ENCODE measurements at regions not wholly inside any gene's neighbourhood (a gene's known extent, or its start where the extent isn't known, plus 50 kb on each side); places are given as distances from the start of the nearest gene placed in this dataset.
A peak's percentile ranks its signal among the peaks of the same experiment; 100 is the strongest.

DNA sequence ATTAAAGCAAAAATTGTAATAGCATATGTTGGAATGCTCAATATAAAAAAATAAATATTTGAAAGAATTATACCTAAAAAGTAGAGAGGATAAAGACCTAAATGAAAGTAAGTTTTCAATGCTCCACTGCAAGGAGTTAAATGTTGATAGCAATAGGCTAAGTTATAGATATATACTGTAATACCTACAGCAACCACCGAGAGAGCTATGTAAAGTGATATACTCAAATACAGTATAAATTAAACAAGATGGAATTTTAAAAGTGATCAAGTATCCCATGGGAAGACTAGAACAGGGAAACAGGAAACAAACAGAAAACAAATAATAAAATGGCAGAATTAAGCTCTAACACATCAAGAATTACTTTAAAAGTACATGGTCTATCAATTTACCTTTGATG lies 73.9 kb downstream of the CASP3 start:
- no peak overlapping the region for H3K4me3 ChIP-seq (ENCODE audit: low read depth, low read length)
- H3K9ac ChIP-seq (ENCODE audit: low read depth, low read length), result no peak overlapping the region
- H3K27me3 ChIP-seq (ENCODE audit: control insufficient read depth, insufficient read depth, low read length), result no peaks in the 10 kb centered on the region
- no peaks in the 10 kb centered on the region for H3K4me1 ChIP-seq (ENCODE audit: control insufficient read depth, insufficient read depth, low read length)
- H3K9me3 ChIP-seq (ENCODE audit: control insufficient read depth, insufficient read depth, low read length), result no peaks in the 10 kb centered on the region
- no peaks in the 10 kb centered on the region for H3K36me3 ChIP-seq (ENCODE audit: control insufficient read depth, insufficient read depth, low read length)

DNA sequence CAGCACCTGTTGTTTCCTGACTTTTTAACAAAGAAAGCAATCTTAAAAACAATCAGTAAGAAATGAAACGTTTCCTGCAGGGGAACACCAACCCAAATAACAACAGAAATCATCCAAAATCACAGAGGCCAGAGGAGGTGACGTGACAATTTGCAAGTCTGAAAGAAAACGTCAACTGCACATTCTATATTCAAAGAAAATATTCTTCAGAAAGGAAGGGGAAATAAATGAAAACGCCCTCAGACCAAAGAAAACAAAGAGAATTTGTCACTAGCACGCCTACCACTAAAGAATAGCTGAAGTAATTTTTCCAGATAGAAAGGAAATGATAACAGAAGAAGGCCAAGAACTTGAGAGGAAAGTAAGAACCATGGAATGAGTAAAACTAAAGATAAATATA lies 74.4 kb downstream of the CASP3 start:
- H3K27me3 ChIP-seq (ENCODE audit: control insufficient read depth, insufficient read depth, low read length), result no peaks in the 10 kb centered on the region
- H3K9ac ChIP-seq (ENCODE audit: low read depth, low read length), result no peak overlapping the region
- H3K4me3 ChIP-seq (ENCODE audit: low read depth, low read length), result no peak overlapping the region
- no peaks in the 10 kb centered on the region for H3K9me3 ChIP-seq (ENCODE audit: control insufficient read depth, insufficient read depth, low read length)
- H3K4me1 ChIP-seq (ENCODE audit: control insufficient read depth, insufficient read depth, low read length), result no peaks in the 10 kb centered on the region
- no peaks in the 10 kb centered on the region for H3K36me3 ChIP-seq (ENCODE audit: control insufficient read depth, insufficient read depth, low read length)

DNA sequence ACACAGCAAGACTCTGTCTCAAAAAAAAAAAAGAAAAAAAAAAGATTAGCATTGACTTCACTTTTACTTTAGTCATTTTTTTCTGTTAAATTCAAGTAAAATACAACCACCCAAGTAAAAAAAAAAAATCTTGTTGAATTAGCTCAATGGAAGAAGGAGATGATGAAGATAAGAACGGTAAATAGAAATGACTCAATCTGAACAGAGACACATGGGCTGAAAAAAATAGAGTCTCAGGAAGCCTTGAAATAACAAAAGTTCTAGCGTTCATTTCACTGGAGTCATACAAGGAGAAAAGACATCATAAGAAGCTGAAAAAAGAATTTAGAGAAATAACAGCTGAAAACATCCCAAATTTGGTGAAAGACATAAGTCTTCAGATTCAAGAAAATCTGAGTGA lies 75.5 kb downstream of the CASP3 start:
- no peaks in the 10 kb centered on the region for H3K36me3 ChIP-seq (ENCODE audit: control insufficient read depth, insufficient read depth, low read length)
- H3K4me1 ChIP-seq (ENCODE audit: control insufficient read depth, insufficient read depth, low read length), result no peaks in the 10 kb centered on the region
- no peak overlapping the region for H3K9ac ChIP-seq (ENCODE audit: low read depth, low read length)
- no peak overlapping the region for H3K4me3 ChIP-seq (ENCODE audit: low read depth, low read length)
- H3K27me3 ChIP-seq (ENCODE audit: control insufficient read depth, insufficient read depth, low read length), result no peaks in the 10 kb centered on the region
- no peaks in the 10 kb centered on the region for H3K9me3 ChIP-seq (ENCODE audit: control insufficient read depth, insufficient read depth, low read length)

DNA sequence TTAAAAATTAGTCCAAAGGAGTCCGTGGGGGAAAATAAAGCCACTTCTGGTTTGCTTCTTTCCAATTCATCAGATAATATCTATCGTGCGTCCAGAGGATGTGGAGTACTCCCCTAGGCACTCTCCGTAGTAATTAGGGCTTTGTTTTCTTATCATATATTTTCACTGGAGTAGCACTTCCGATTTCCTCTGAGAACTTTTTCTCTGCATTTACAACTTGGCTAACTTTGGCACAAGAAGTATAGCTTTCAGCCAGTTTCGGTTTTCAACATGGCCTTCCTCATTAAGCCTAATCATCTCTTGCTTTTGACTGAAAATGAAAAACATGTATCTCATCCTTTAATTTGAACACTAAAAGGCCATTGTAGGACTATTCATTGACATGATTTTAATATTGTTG lies 80.5 kb downstream of the CASP3 start:
- no peaks in the 10 kb centered on the region for H3K9me3 ChIP-seq (ENCODE audit: control insufficient read depth, insufficient read depth, low read length)
- no peaks in the 10 kb centered on the region for H3K36me3 ChIP-seq (ENCODE audit: control insufficient read depth, insufficient read depth, low read length)
- no peaks in the 10 kb centered on the region for H3K4me1 ChIP-seq (ENCODE audit: control insufficient read depth, insufficient read depth, low read length)
- no peak overlapping the region for H3K9ac ChIP-seq (ENCODE audit: low read depth, low read length)
- H3K27me3 ChIP-seq (ENCODE audit: control insufficient read depth, insufficient read depth, low read length), result no peaks in the 10 kb centered on the region
- no peak overlapping the region for H3K4me3 ChIP-seq (ENCODE audit: low read depth, low read length)

DNA sequence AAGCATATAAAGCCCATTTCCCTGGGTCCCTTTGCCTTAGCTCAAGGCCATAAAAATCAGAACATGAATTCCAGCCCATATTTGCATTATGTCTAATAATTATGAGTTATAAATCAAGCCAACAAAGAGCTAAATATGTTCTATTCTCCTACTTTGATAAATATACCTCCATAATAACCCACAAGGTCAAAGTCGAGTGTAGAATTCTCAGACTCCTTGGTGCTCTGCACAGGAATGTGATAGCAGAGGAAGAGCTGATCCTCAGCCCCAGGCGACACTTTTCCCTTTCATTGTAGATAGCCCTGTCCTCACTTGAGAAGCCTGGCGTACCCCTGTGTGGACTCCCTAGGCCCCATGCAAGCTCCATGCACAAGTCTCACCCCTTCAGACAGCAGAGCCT lies 85.6 kb downstream of the CASP3 start:
- H3K36me3 ChIP-seq (ENCODE audit: control insufficient read depth, insufficient read depth, low read length), result no peaks in the 10 kb centered on the region
- H3K9me3 ChIP-seq (ENCODE audit: control insufficient read depth, insufficient read depth, low read length), result no peaks in the 10 kb centered on the region
- no peak overlapping the region for H3K4me3 ChIP-seq (ENCODE audit: low read depth, low read length)
- no peaks in the 10 kb centered on the region for H3K27me3 ChIP-seq (ENCODE audit: control insufficient read depth, insufficient read depth, low read length)
- no peaks in the 10 kb centered on the region for H3K4me1 ChIP-seq (ENCODE audit: control insufficient read depth, insufficient read depth, low read length)
- no peak overlapping the region for H3K9ac ChIP-seq (ENCODE audit: low read depth, low read length)

DNA sequence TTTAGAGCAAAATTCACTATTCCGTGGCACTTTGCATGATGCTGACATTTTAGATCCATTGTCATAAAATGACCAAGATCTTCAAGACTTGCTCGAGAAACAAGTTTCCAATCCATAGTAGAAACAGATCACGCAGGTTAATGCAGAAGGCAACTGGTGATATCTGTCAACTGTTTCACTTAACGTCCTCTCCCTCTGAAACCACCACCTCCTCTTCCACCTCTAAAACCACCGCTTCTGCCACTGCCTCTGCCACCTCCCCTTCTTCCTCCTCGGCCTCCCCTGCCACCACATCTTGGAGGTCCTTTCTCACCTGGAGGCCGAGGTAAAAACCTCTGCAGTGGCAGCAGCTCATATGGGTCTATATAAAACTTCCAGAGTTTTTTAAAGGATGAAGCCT lies 84.6 kb upstream of the IRF2 start:
- Histone ChIP-seq H3K27me3 (ENCODE audit: control insufficient read depth, insufficient read depth, low read length) (no peaks in the 10 kb centered on the region), H3K9me3 (ENCODE audit: control insufficient read depth, insufficient read depth, low read length) (no peaks in the 10 kb centered on the region), H3K4me1 (ENCODE audit: control insufficient read depth, insufficient read depth, low read length) (no peaks in the 10 kb centered on the region), H3K9ac (ENCODE audit: low read depth, low read length) (no peak overlapping the region), H3K4me3 (ENCODE audit: low read depth, low read length) (no peak overlapping the region), H3K36me3 (ENCODE audit: control insufficient read depth, insufficient read depth, low read length) (no peaks in the 10 kb centered on the region)

DNA sequence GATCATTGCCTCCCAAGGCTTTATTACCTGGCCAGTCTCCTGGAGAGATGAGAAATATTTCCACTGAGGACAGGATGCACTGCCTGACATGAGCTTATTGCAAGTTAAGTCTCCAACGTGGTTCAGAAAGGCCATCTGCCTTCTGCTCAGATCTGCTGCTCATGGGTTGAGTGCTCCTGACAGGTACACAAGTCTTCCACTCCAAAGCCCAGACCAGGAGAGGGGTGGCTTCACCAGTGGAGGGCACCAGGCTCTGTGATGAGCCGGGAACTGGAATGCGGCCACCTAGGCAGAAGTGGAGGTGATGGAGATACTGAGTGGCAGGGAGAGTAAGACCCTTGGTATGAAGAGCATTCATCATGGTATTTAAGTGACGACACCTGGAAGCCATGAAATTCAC lies 79.5 kb upstream of the IRF2 start:
- Histone ChIP-seq H3K4me1 (ENCODE audit: control insufficient read depth, insufficient read depth, low read length) (no peaks in the 10 kb centered on the region), H3K27me3 (ENCODE audit: control insufficient read depth, insufficient read depth, low read length) (no peaks in the 10 kb centered on the region), H3K4me3 (ENCODE audit: low read depth, low read length) (no peak overlapping the region), H3K9ac (ENCODE audit: low read depth, low read length) (no peak overlapping the region), H3K9me3 (ENCODE audit: control insufficient read depth, insufficient read depth, low read length) (no peaks in the 10 kb centered on the region), H3K36me3 (ENCODE audit: control insufficient read depth, insufficient read depth, low read length) (no peaks in the 10 kb centered on the region)

DNA sequence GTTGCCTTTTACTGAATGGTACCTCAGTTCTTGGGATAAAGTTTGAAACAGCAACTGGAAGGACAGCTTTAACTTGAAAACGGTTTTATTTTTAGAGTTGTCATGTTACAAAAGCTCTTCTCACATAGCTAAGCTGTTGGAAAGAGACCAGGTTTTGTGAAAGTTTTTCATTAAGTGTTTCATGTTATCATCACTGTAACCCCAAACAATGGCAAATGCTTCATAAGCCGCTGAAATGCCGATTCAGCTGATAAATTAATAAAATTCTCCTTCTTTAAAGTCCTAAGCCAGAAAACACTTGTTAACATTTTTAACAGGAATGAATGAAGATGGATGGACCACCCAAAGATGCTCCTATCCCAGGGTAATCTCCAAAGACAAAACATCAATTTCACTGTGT lies 76.1 kb upstream of the IRF2 start:
- no peaks in the 10 kb centered on the region for H3K36me3 ChIP-seq (ENCODE audit: control insufficient read depth, insufficient read depth, low read length)
- no peak overlapping the region for H3K9ac ChIP-seq (ENCODE audit: low read depth, low read length)
- no peak overlapping the region for H3K4me3 ChIP-seq (ENCODE audit: low read depth, low read length)
- no peaks in the 10 kb centered on the region for H3K4me1 ChIP-seq (ENCODE audit: control insufficient read depth, insufficient read depth, low read length)
- no peaks in the 10 kb centered on the region for H3K27me3 ChIP-seq (ENCODE audit: control insufficient read depth, insufficient read depth, low read length)
- H3K9me3 ChIP-seq (ENCODE audit: control insufficient read depth, insufficient read depth, low read length), result no peaks in the 10 kb centered on the region

DNA sequence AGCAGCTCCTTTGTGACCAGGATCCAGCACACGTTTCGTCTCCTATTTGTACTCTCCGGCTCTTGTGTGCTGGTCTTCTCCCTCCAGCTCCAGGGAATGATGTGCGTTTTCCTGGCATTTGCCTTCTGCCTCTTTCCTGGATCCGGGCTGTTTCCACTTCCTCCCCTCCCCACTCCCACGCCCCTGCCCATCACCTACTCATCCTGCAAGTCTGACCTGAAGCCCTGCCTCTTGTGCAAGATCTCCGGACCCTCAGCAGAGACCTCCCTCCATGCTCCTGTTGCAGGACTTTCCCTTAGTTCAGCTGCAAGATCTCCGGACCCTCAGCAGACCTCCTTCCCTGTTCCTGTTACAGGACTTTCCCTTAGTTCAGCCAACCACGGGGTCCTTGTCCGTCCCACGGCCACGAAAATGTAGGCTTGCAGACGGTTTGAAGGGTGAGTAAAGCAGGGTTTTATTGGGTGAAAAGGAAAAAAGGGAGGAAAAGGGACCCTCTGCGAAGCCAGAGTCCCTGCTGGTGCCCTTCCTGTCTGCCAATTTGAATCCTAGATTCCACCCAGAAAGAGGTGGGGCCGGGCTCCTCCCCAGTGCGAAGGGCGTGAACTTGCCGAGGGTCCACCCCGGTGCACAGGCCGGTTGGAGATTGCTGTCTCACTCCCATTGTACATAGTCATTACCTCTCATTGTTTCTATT lies 74.4 kb upstream of the IRF2 start:
- Histone ChIP-seq H3K36me3 (ENCODE audit: control insufficient read depth, insufficient read depth, low read length) (no peaks in the 10 kb centered on the region), H3K9ac (ENCODE audit: low read depth, low read length) (peak overlapping the region; percentile 61), H3K4me1 (ENCODE audit: control insufficient read depth, insufficient read depth, low read length) (no peaks in the 10 kb centered on the region), H3K9me3 (ENCODE audit: control insufficient read depth, insufficient read depth, low read length) (no peaks in the 10 kb centered on the region), H3K4me3 (ENCODE audit: low read depth, low read length) (peak overlapping the region; percentile 38), H3K27me3 (ENCODE audit: control insufficient read depth, insufficient read depth, low read length) (no peaks in the 10 kb centered on the region)

DNA sequence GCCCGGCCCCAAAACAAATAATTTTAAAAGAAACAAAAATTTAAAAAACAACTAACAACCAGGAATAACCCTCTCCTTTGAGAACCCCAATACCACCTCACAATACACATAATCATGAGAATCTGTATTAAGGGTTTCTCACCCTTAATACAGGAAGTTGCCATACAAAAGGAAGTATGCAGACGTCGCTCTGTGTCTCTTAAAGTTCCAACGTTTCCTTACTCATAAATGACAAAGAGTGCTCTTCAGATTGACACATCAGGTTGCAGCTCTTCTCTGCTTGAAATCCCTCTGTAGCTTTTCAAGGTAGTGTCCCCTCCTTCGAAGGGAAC lies 73.9 kb upstream of the IRF2 start:
- H3K36me3 ChIP-seq (ENCODE audit: control insufficient read depth, insufficient read depth, low read length), result no peaks in the 10 kb centered on the region
- peak overlapping the region; percentile 38 for H3K4me3 ChIP-seq (ENCODE audit: low read depth, low read length)
- H3K9ac ChIP-seq (ENCODE audit: low read depth, low read length), result no peak overlapping the region
- H3K4me1 ChIP-seq (ENCODE audit: control insufficient read depth, insufficient read depth, low read length), result no peaks in the 10 kb centered on the region
- no peaks in the 10 kb centered on the region for H3K27me3 ChIP-seq (ENCODE audit: control insufficient read depth, insufficient read depth, low read length)
- H3K9me3 ChIP-seq (ENCODE audit: control insufficient read depth, insufficient read depth, low read length), result no peaks in the 10 kb centered on the region

DNA sequence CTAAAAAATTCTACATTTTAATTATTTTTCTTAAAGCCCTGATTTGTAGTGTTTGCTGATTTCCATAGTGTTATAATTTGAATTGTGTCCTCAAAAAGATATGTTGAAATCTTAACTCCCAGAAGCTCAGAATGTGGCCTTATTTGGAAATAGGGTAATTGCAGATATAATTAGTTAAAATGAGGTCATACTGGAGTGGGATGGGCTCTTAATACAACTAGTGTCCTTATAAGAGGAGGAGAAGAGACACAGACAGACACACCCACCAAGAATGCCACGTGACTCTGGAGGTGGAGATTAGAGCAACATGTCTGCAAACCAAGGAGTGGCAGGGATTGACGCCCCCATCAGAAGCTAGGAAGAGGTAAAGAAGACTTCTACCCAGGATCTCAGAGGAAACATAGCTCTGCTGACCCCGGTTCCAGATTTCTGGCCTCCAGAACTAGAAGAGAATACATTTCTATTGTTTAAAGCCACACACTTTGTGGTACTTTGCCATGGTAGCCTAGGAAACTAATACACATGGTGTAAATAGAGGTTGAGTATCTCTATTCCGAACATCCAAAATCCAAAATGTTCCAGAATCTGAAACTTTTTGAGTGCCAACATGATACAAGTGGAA lies 70.5 kb upstream of the IRF2 start:
- Histone ChIP-seq H3K9ac (ENCODE audit: low read depth, low read length) (no peak overlapping the region), H3K27me3 (ENCODE audit: control insufficient read depth, insufficient read depth, low read length) (no peaks in the 10 kb centered on the region), H3K9me3 (ENCODE audit: control insufficient read depth, insufficient read depth, low read length) (no peaks in the 10 kb centered on the region), H3K4me3 (ENCODE audit: low read depth, low read length) (no peak overlapping the region), H3K4me1 (ENCODE audit: control insufficient read depth, insufficient read depth, low read length) (no peaks in the 10 kb centered on the region), H3K36me3 (ENCODE audit: control insufficient read depth, insufficient read depth, low read length) (no peaks in the 10 kb centered on the region)

DNA sequence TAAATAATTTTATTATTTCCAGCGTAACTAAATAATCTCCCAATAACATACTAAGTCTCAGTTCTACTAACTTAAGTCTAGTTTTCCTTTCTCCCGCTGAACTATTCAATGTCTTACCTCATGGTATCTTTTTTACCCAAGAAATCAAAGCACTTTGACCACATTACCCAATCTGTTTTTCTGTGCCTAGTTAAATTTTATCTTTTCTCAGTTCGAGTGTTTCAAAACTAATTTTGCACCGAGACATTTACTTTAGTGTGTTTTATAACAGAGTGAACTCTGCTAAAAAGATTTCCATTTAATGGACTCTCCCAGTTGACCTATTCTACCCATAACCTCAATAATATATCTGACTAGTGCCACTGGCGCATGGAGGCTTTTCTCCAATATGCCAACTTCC lies 67.6 kb upstream of the IRF2 start:
- Histone ChIP-seq H3K9ac (ENCODE audit: low read depth, low read length) (no peak overlapping the region), H3K4me3 (ENCODE audit: low read depth, low read length) (no peak overlapping the region), H3K9me3 (ENCODE audit: control insufficient read depth, insufficient read depth, low read length) (no peaks in the 10 kb centered on the region), H3K27me3 (ENCODE audit: control insufficient read depth, insufficient read depth, low read length) (no peaks in the 10 kb centered on the region), H3K4me1 (ENCODE audit: control insufficient read depth, insufficient read depth, low read length) (no peaks in the 10 kb centered on the region), H3K36me3 (ENCODE audit: control insufficient read depth, insufficient read depth, low read length) (no peaks in the 10 kb centered on the region)
